ENCODE measurements at regions not wholly inside any gene's neighbourhood (a gene's known extent, or its start where the extent isn't known, plus 50 kb on each side); places are given as distances from the start of the nearest gene placed in this dataset.

DNA sequence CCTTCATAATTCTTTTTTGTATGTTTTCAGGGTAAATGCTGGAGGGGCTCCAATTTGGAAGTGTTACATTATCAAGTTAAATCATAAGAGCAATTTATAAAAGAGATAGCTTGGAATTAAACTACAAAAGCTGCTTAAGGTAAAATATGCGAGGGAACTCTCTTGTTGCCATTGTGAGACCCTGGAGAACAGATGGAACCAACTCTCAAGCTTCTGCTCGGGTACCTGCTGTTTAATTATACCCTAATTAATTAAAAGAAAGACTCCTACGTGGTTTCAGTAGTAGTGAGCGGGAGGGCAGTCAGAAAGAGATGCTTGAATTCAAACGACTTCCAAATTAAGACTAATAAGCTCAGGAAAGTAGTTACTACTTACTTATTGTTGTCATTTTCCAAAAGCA, 313.1 kb upstream of the TACR3 start:
- TF ChIP-seq YY1 (IDR thresholded peaks at IDR 0.05; ENCODE audit: low read depth) = no peak
- TF ChIP-seq TAF1 (IDR thresholded peaks at IDR 0.05; ENCODE audit: borderline replicate concordance, low read depth, low read length) = no peak
- TF ChIP-seq, protein P1, sequence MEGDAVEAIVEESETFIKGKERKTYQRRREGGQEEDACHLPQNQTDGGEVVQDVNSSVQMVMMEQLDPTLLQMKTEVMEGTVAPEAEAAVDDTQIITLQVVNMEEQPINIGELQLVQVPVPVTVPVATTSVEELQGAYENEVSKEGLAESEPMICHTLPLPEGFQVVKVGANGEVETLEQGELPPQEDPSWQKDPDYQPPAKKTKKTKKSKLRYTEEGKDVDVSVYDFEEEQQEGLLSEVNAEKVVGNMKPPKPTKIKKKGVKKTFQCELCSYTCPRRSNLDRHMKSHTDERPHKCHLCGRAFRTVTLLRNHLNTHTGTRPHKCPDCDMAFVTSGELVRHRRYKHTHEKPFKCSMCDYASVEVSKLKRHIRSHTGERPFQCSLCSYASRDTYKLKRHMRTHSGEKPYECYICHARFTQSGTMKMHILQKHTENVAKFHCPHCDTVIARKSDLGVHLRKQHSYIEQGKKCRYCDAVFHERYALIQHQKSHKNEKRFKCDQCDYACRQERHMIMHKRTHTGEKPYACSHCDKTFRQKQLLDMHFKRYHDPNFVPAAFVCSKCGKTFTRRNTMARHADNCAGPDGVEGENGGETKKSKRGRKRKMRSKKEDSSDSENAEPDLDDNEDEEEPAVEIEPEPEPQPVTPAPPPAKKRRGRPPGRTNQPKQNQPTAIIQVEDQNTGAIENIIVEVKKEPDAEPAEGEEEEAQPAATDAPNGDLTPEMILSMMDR (IDR thresholded peaks at IDR 0.05) = no peak

Data from SK-N-SH (cell line).